H1 (cell line): ENCODE measurements at regions not wholly inside any gene's neighbourhood (a gene's known extent, or its start where the extent isn't known, plus 50 kb on each side); places are given as distances from the start of the nearest gene placed in this dataset.

ENCODE experiments used
- CTCF ChIA-PET: fragments of 300-600 bp; sonication (Branson Sonifier 250); formaldehyde crosslinking; loops from one replicate; lab custom pipeline; 2021; ENCODE audit not compliant: partially characterized antibody; lab: Charles Lee
- POLR2A ChIA-PET: fragments of 300-600 bp; sonication (Branson Sonifier 250); formaldehyde crosslinking; loops from one replicate; lab custom pipeline; 2021; ENCODE audit warnings: inconsistent platforms; ENCODE audit not compliant: partially characterized antibody; lab: Charles Lee
- DNase-seq, 2 experiments: peaks; one replicate each; pipeline versions ENCODE4 v3.0.0 to v3.0.0-alpha.2; 2010 to 2022; ENCODE audit warnings: low spot score in 2 of 2, low read depth in 1 of 2, mixed read lengths in 1 of 2
- FAIRE-seq: peaks from 2 replicates; lab custom pipeline; 2011; peaks lifted over from hg19 to GRCh38; lab: Jason Lieb, UNC
- H2AFZ ChIP-seq: 2 replicates; pipeline ENCODE4 v1.8.1; 2012; ENCODE audit warnings: low read length, inconsistent platforms
- H2AK5ac ChIP-seq: 2 replicates; pipeline ENCODE4 v1.6.1; 2013; ENCODE audit warnings: low read depth, low read length
- H2BK120ac ChIP-seq: replicated peaks from 2 replicates; pipeline ENCODE3; 2013; ENCODE audit warnings: low read depth, low read length, inconsistent platforms
- H2BK12ac ChIP-seq: 2 replicates; pipeline ENCODE4 v1.6.1; 2013; ENCODE audit warnings: low read depth, low read length
- H2BK15ac ChIP-seq: 2 replicates; pipeline ENCODE4 v1.6.1; 2013; ENCODE audit warnings: low read length
- H2BK20ac ChIP-seq: 2 replicates; pipeline ENCODE4 v1.6.1; 2013; ENCODE audit warnings: low read length
- H2BK5ac ChIP-seq: 2 replicates; pipeline ENCODE4 v1.6.1; 2013; ENCODE audit warnings: low read depth, low read length
- H3K14ac ChIP-seq: 2 replicates; pipeline ENCODE4 v1.6.1; 2013; ENCODE audit warnings: inconsistent platforms; ENCODE audit not compliant: insufficient read length
- H3K18ac ChIP-seq: 2 replicates; pipeline ENCODE4 v1.6.1; 2013; ENCODE audit warnings: low read length; ENCODE audit errors: extremely low read depth
- H3K23ac ChIP-seq: 2 replicates; pipeline ENCODE4 v1.6.1; 2013; ENCODE audit warnings: inconsistent platforms; ENCODE audit not compliant: insufficient read length
- H3K23me2 ChIP-seq: 2 replicates; pipeline ENCODE4 v1.6.1; 2013; ENCODE audit warnings: low read depth, low read length
- H3K27ac ChIP-seq: 2 replicates; pipeline ENCODE4 v1.6.1; 2011; ENCODE audit warnings: low read depth, low read length, inconsistent platforms
- H3K27me3 ChIP-seq, 4 experiments: replicated peaks in 1 of 4; 1 replicate in 1 of 4; 2 replicates in 3 of 4; pipeline versions ENCODE4 v1.6.1 to v1.8.1; 2011 to 2013; ENCODE audit warnings: low read length in 3 of 4, mild to moderate bottlenecking in 3 of 4, inconsistent platforms in 2 of 4, mixed read lengths in 2 of 4, moderate library complexity in 1 of 4; ENCODE audit not compliant: control insufficient read depth in 3 of 4, insufficient read depth in 3 of 4; ENCODE audit errors: extremely low read depth in 1 of 4
- H3K36me3 ChIP-seq, 4 experiments: 2 replicates each; pipeline versions ENCODE4 v1.6.1 to v1.8.1; 2011 to 2013; ENCODE audit warnings: mild to moderate bottlenecking in 4 of 4, low read length in 3 of 4, moderate library complexity in 2 of 4, control low read depth in 1 of 4, inconsistent platforms in 1 of 4; ENCODE audit not compliant: insufficient read depth in 4 of 4, control insufficient read depth in 2 of 4
- H3K4ac ChIP-seq: replicated peaks from 2 replicates; pipeline ENCODE3; 2013; ENCODE audit warnings: low read length, low read depth, mixed read lengths, inconsistent platforms; ENCODE audit not compliant: insufficient read length
- H3K4me1 ChIP-seq, 4 experiments: replicated peaks in 1 of 4; 1 replicate in 1 of 4; 2 replicates in 3 of 4; pipeline versions ENCODE4 v1.6.1 to v1.8.1; 2011 to 2013; ENCODE audit warnings: low read length in 3 of 4, inconsistent platforms in 2 of 4, mixed read lengths in 1 of 4; ENCODE audit not compliant: insufficient read depth in 4 of 4, control insufficient read depth in 3 of 4
- H3K4me2 ChIP-seq, 2 experiments: 2 replicates each; pipeline versions ENCODE4 v1.6.1 to v1.8.1; 2011 to 2013; ENCODE audit warnings: low read depth in 2 of 2, low read length in 2 of 2, control low read depth in 1 of 2, inconsistent platforms in 1 of 2, mild to moderate bottlenecking in 1 of 2; ENCODE audit not compliant: insufficient read depth in 1 of 2
- H3K4me3 ChIP-seq, 4 experiments: fragments of 200-600, 300-600 bp in 1 of 4; sonication (generic), shearing (Covaris generic), sonication (Bioruptor Twin) in 1 of 4; 2 replicates each; pipeline versions ENCODE4 v1.5.1 to v1.8.1; 2011 to 2016; ENCODE audit warnings: low read length in 4 of 4, low read depth in 3 of 4, control low read depth in 2 of 4, inconsistent platforms in 2 of 4, mild to moderate bottlenecking in 2 of 4, mixed read lengths in 1 of 4, moderate library complexity in 1 of 4; ENCODE audit not compliant: insufficient read depth in 2 of 4; ENCODE audit errors: extremely low read depth in 1 of 4
- H3K56ac ChIP-seq: replicated peaks from 2 replicates; pipeline ENCODE3; 2013; ENCODE audit warnings: low read depth, mild to moderate bottlenecking, mixed read lengths, low read length, inconsistent platforms; ENCODE audit not compliant: insufficient read length
- H3K79me1 ChIP-seq: 2 replicates; pipeline ENCODE4 v1.6.1; 2013; ENCODE audit warnings: low read depth, low read length, control low read depth
- H3K79me2 ChIP-seq, 2 experiments: 2 replicates each; pipeline versions ENCODE4 v1.6.1 to v1.8.1; 2012 to 2013; ENCODE audit warnings: low read length in 2 of 2, mild to moderate bottlenecking in 2 of 2, inconsistent platforms in 1 of 2; ENCODE audit not compliant: insufficient read depth in 2 of 2, control insufficient read depth in 1 of 2
- H3K9ac ChIP-seq, 4 experiments: replicated peaks in 1 of 4; 1 replicate in 1 of 4; 2 replicates in 3 of 4; pipeline versions ENCODE4 v1.6.1 to v1.8.1; 2011 to 2013; ENCODE audit warnings: low read depth in 3 of 4, low read length in 3 of 4, control low read depth in 2 of 4, mild to moderate bottlenecking in 2 of 4, moderate library complexity in 2 of 4, inconsistent platforms in 1 of 4; ENCODE audit errors: extremely low read depth in 1 of 4
- H3K9me3 ChIP-seq, 2 experiments: 2 replicates each; pipeline versions ENCODE4 v1.6.1 to v1.8.1; 2012 to 2013; ENCODE audit warnings: mild to moderate bottlenecking in 2 of 2, moderate library complexity in 2 of 2, control low read depth in 1 of 2, inconsistent platforms in 1 of 2, low read depth in 1 of 2, low read length in 1 of 2, mixed read lengths in 1 of 2; ENCODE audit not compliant: insufficient read depth in 2 of 2
- H4K20me1 ChIP-seq, 2 experiments: replicated peaks in 1 of 2; 2 replicates each; pipeline versions ENCODE3 to v1.8.1; 2011 to 2013; ENCODE audit warnings: inconsistent platforms in 2 of 2, low read length in 2 of 2, mild to moderate bottlenecking in 1 of 2; ENCODE audit not compliant: insufficient read depth in 2 of 2, control insufficient read depth in 1 of 2
- H4K5ac ChIP-seq: 2 replicates; pipeline ENCODE4 v1.6.1; 2013; ENCODE audit warnings: low read length, low read depth, mixed read lengths, inconsistent platforms; ENCODE audit not compliant: insufficient read length
- H4K8ac ChIP-seq: 2 replicates; pipeline ENCODE4 v1.8.0; 2013; ENCODE audit warnings: mild to moderate bottlenecking, moderate library complexity, low read length, inconsistent platforms; ENCODE audit not compliant: insufficient read depth; ENCODE audit errors: extremely low read depth
- H4K91ac ChIP-seq: replicated peaks from 2 replicates; pipeline ENCODE3; 2013; ENCODE audit warnings: low read length, mixed read lengths, inconsistent platforms; ENCODE audit not compliant: insufficient read length
- ASH2L ChIP-seq: fragments of 200-600, 300-600 bp; sonication (generic); IDR thresholded peaks from one replicate; pipeline ENCODE4 v1.7.1; 2017; ENCODE audit warnings: low read length
- E2F6 ChIP-seq: IDR thresholded peaks from 2 replicates; pipeline ENCODE4 v1.6.1; 2012; ENCODE audit warnings: inconsistent platforms
- EP300 ChIP-seq, 2 experiments: IDR thresholded peaks; 1 replicate in 1 of 2; 2 replicates in 1 of 2; pipeline ENCODE4 v1.6.1; 2011 to 2012; ENCODE audit warnings: low read depth in 2 of 2, low read length in 2 of 2, mild to moderate bottlenecking in 2 of 2, borderline replicate concordance in 1 of 2, inconsistent platforms in 1 of 2, moderate library complexity in 1 of 2
- EZH2 ChIP-seq: fragments of 200-600 bp; sonication (generic); IDR thresholded peaks from 2 replicates; pipeline ENCODE4 v1.7.1; 2012; ENCODE audit warnings: low read depth, mild to moderate bottlenecking, moderate library complexity, low read length, inconsistent platforms; ENCODE audit not compliant: severe bottlenecking
- HDAC2 ChIP-seq, 2 experiments: fragments of 300-600 bp in 1 of 2; sonication (generic) in 1 of 2; IDR thresholded peaks; 2 replicates each; pipeline ENCODE4 v1.6.1; 2011 to 2012; ENCODE audit warnings: low read depth in 2 of 2, low read length in 2 of 2, mild to moderate bottlenecking in 2 of 2, moderate library complexity in 2 of 2, borderline replicate concordance in 1 of 2, inconsistent platforms in 1 of 2
- KDM1A ChIP-seq: fragments of 200-600, 300-600 bp; sonication (generic); IDR thresholded peaks from 2 replicates; pipeline ENCODE4 v1.7.1; 2016; ENCODE audit warnings: mild to moderate bottlenecking, low read length, borderline replicate concordance
- NANOG ChIP-seq: IDR thresholded peaks from 2 replicates; pipeline ENCODE4 v1.6.1; 2011; ENCODE audit warnings: low read length, low read depth, mild to moderate bottlenecking, inconsistent platforms; ENCODE audit not compliant: insufficient read depth, poor library complexity, severe bottlenecking
- NRF1 ChIP-seq: IDR thresholded peaks from 2 replicates; pipeline ENCODE4 v1.6.1; 2011; ENCODE audit warnings: mild to moderate bottlenecking, low read depth, low read length, improper control_type of control experiment
- RFX5 ChIP-seq: IDR thresholded peaks from 2 replicates; pipeline ENCODE4 v1.6.1; 2011; ENCODE audit warnings: low read depth, low read length, improper control_type of control experiment, borderline replicate concordance
- SP4 ChIP-seq: IDR thresholded peaks from 2 replicates; pipeline ENCODE4 v1.6.1; 2012; ENCODE audit warnings: low read length, inconsistent platforms
- SUZ12 ChIP-seq: fragments of 200-600 bp; sonication (generic); IDR thresholded peaks from 2 replicates; pipeline ENCODE4 v1.6.1; 2012; ENCODE audit warnings: mild to moderate bottlenecking, inconsistent platforms, low read length, moderate library complexity, mixed read lengths
- TAF7 ChIP-seq: optimal IDR thresholded peaks from 2 replicates; pipeline ENCODE3; 2011; ENCODE audit warnings: low read depth, mild to moderate bottlenecking, inconsistent platforms, low read length, moderate library complexity, borderline replicate concordance
- TCF12 ChIP-seq: IDR thresholded peaks from 2 replicates; pipeline ENCODE4 v1.6.1; 2011; ENCODE audit warnings: low read depth, mild to moderate bottlenecking, low read length
- WGBS, 2 experiments: shearing (Covaris generic) in 1 of 2; methylation state at CpG; one replicate each; pipeline versions ENCODE4 v1.1.6 to v1.1.7; 2013 to 2015; ENCODE audit warnings: low lambda C conversion rate in 2 of 2, mixed read lengths in 2 of 2, inconsistent platforms in 1 of 2, low coverage in 1 of 2, missing lambda C conversion rate in 1 of 2; ENCODE audit not compliant: insufficient replicate concordance in 2 of 2, insufficient coverage in 1 of 2, insufficient read length in 1 of 2; ENCODE audit errors: extremely low coverage in 1 of 2, missing lambda C conversion rate in 1 of 2; 5-methylcytosine and 5-hydroxymethylcytosine counted together

DNA sequence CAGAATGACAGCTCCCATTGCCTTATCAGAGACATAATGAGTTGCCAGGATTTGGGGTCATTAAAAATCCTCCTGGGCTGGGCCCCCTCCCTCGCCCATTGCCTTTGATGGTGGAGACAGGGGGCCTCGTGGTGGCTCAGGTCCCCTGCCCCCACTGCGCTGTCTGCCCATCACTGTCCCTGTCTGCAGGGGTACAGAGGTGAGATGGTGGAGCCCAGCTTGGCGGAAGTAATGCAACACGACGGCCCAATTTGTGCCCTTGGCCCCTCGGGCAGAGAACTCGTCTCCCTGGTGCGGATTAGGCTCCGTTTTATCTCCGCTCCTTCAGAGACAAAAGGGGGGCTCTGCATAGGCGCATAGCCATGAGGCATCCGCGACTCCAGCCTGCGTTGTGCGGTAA lies 152.4 kb upstream of the UNC5B start:
- Histone ChIP-seq H3K79me1 (no peaks in the 10 kb centered on the region), H3K18ac (no peak overlapping the region), H2AFZ (no peak overlapping the region), H3K56ac (no peak overlapping the region), H3K27ac (no peak overlapping the region), H3K9ac (no peak overlapping the region), H3K36me3 (no peaks in the 10 kb centered on the region), H3K4me2 (no peak overlapping the region), H3K4ac (no peak overlapping the region), H3K23ac (no peak overlapping the region), H3K14ac (no peak overlapping the region), H4K20me1 (no peaks in the 10 kb centered on the region), H3K23me2 (no peaks in the 10 kb centered on the region), H2BK20ac (no peak overlapping the region), H3K4me1 (peaks cover 0 to 9% (median 1%) of the 10 kb centered on the region in 4 experiments; a peak in 5 of 7 replicates), H4K91ac (no peak overlapping the region), H3K27me3 (no peaks in the 10 kb centered on the region), H2BK120ac (no peak overlapping the region), H4K5ac (no peak overlapping the region), H3K79me2 (no peaks in the 10 kb centered on the region), H2BK12ac (no peak overlapping the region), H3K4me3 (no peak overlapping the region), H2AK5ac (no peak overlapping the region), H4K8ac (no peak overlapping the region), H2BK5ac (no peak overlapping the region), H3K9me3 (no peaks in the 10 kb centered on the region), H2BK15ac (no peak overlapping the region)
- CTCF ChIA-PET: interaction anchor here (1.5 to 4.9 kb wide), 3 partner anchors 8 to 156 kb away, joined by 6 to 31 read pairs (median 25); no protein-coding TSS in a partner anchor
- POLR2A ChIA-PET: interaction anchor here (1.4 kb wide), 1 partner anchor 17 kb away, joined by 4 read pairs; no protein-coding TSS in a partner anchor
- 89% methylated on average over 15 of the region's 16 CpGs; no CpG with 5 or more reads in 1 of the 2 experiments for whole genome bisulfite sequencing, 2 experiments
- no peak for FAIRE-seq
- DNase-seq: no peak
- TF ChIP-seq NRF1 (no peak), SP4 (no peak), SUZ12 (no peak), EZH2 (no peak), ASH2L (no peak), TAF7 (no peak), RFX5 (no peak), E2F6 (no peak), HDAC2 (IDR thresholded peaks at IDR 0.05; ENCODE audit: borderline replicate concordance in 1 of 2, low read depth in 2 of 2, low read length in 2 of 2) (no peak), KDM1A (no peak), NANOG (no peak), EP300 (IDR thresholded peaks at IDR 0.05; ENCODE audit: borderline replicate concordance in 1 of 2, low read depth in 2 of 2, low read length in 2 of 2) (no peak), TCF12 (no peak)
